Mammary epithelial cell (primary cell): ENCODE measurements at regions not wholly inside any gene's neighbourhood (a gene's known extent, or its start where the extent isn't known, plus 50 kb on each side); places are given as distances from the start of the nearest gene placed in this dataset.

Source experiments
- CTCF ChIP-seq, 2 donors: IDR thresholded peaks in 1 of 2; conservative IDR thresholded peaks in 1 of 2; 2 replicates each; pipeline ENCODE4 v1.5.1; 2011 to 2012; ENCODE audit warnings: inconsistent platforms in 2 of 2, low read length in 2 of 2, mild to moderate bottlenecking in 2 of 2, control low read depth in 1 of 2, low read depth in 1 of 2; ENCODE audit not compliant: insufficient read depth in 1 of 2; ENCODE audit errors: extremely low read depth in 1 of 2
- EZH2 ChIP-seq: IDR thresholded peaks from 2 replicates; pipeline ENCODE4 v1.6.1; 2012; ENCODE audit warnings: low read length, inconsistent platforms, borderline replicate concordance

GRCh38 chr18:14914121-14914520 is 166.1 kb downstream of the ANKRD30B start:
- TF ChIP-seq CTCF (conservative IDR thresholded peaks at IDR 0.05 in 1 of 2, IDR thresholded peaks at IDR 0.05 in 1 of 2; ENCODE audit: extremely low read depth in 1 of 2, insufficient read depth in 1 of 2, low read depth in 1 of 2, low read length in 2 of 2) (no peak), EZH2 (no peak)
